ENCODE measurements at regions not wholly inside any gene's neighbourhood (a gene's known extent, or its start where the extent isn't known, plus 50 kb on each side); places are given as distances from the start of the nearest gene placed in this dataset.

- TF ChIP-seq CTCF (IDR thresholded peaks at IDR 0.05) (no peak), POLR2AphosphoS5 (IDR thresholded peaks at IDR 0.05) (no peak)
Observed at GRCh38 chr14:106875503-106875902, 1349.1 kb downstream of the TMEM121 start.
